Liver (tissue), 3 donors: ENCODE measurements at regions not wholly inside any gene's neighbourhood (a gene's known extent, or its start where the extent isn't known, plus 50 kb on each side); places are given as distances from the start of the nearest gene placed in this dataset.
"Not testable (repeated sequence)": the region's sequence is repeated elsewhere in the genome, so short reads cannot be mapped to it uniquely, and the experiment has no call there.

Source experiments
- FOXA1 ChIP-seq: IDR thresholded peaks from 2 replicates; pipeline ENCODE4 v1.6.1; 2016; ENCODE audit warnings: antibody characterized with exemption
- GABPA ChIP-seq, 2 donors: IDR thresholded peaks in 1 of 2; conservative IDR thresholded peaks in 1 of 2; 2 replicates each; pipeline ENCODE4 v1.6.1; 2016; ENCODE audit warnings: antibody characterized with exemption in 2 of 2, mild to moderate bottlenecking in 1 of 2, moderate library complexity in 1 of 2
- JUND ChIP-seq, 2 donors: IDR thresholded peaks; 2 replicates each; pipeline ENCODE4 v1.6.1; 2016; ENCODE audit warnings: antibody characterized with exemption in 2 of 2
- SP1 ChIP-seq: IDR thresholded peaks from 2 replicates; pipeline ENCODE4 v1.6.1; 2018; ENCODE audit warnings: antibody characterized with exemption, mild to moderate bottlenecking
- TAF1 ChIP-seq: conservative IDR thresholded peaks from 2 replicates; pipeline ENCODE4 v1.6.1; 2016; ENCODE audit warnings: antibody characterized with exemption, mild to moderate bottlenecking
- YY1 ChIP-seq: IDR thresholded peaks from 2 replicates; pipeline ENCODE4 v1.6.1; 2016; ENCODE audit warnings: antibody characterized with exemption, mild to moderate bottlenecking
- TF ChIP-seq, protein P1 (sequence below): fragments of 150-350 bp; IDR thresholded peaks from 2 replicates; pipeline ENCODE4 v1.5.1; 2017; ENCODE audit warnings: improper control_type of control experiment, low read depth, low read length; ENCODE audit not compliant: missing input control
- TF ChIP-seq, protein P2 (sequence below): IDR thresholded peaks from 2 replicates; pipeline ENCODE4 v1.6.1; 2016; ENCODE audit warnings: antibody characterized with exemption, mild to moderate bottlenecking
- TF ChIP-seq, protein P3 (sequence below): IDR thresholded peaks from 2 replicates; pipeline ENCODE4 v1.6.1; 2016; ENCODE audit warnings: antibody characterized with exemption
- donor health status: healthy.
- donor health status: healthy.

DNA sequence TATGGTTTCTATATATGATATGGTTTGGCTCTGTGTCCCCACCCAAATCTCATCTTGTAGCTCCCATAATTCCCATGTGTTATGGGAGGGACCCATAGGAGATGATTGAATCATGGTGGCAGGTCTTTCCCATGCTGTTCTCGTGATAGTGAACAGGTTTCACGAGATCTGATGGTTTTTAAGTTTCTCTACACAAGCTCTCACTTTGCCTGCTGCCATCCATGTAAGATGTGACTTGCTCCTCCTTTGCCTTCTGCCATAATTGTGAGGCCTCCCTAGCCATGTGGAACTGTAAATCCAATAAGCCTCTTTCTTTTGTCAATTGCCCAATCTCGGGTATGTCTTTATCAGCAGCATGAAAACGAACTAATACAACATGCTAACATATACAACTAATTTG, 252.2 kb upstream of the NRIP1 start:
- TF ChIP-seq, protein P1, sequence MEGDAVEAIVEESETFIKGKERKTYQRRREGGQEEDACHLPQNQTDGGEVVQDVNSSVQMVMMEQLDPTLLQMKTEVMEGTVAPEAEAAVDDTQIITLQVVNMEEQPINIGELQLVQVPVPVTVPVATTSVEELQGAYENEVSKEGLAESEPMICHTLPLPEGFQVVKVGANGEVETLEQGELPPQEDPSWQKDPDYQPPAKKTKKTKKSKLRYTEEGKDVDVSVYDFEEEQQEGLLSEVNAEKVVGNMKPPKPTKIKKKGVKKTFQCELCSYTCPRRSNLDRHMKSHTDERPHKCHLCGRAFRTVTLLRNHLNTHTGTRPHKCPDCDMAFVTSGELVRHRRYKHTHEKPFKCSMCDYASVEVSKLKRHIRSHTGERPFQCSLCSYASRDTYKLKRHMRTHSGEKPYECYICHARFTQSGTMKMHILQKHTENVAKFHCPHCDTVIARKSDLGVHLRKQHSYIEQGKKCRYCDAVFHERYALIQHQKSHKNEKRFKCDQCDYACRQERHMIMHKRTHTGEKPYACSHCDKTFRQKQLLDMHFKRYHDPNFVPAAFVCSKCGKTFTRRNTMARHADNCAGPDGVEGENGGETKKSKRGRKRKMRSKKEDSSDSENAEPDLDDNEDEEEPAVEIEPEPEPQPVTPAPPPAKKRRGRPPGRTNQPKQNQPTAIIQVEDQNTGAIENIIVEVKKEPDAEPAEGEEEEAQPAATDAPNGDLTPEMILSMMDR: not testable (repeated sequence)
- not testable (repeated sequence) for TF ChIP-seq YY1; SP1; JUND (IDR thresholded peaks at IDR 0.05); GABPA (IDR thresholded peaks at IDR 0.05 in 1 of 2, conservative IDR thresholded peaks at IDR 0.05 in 1 of 2); FOXA1; TAF1
- TF ChIP-seq, protein P2, sequence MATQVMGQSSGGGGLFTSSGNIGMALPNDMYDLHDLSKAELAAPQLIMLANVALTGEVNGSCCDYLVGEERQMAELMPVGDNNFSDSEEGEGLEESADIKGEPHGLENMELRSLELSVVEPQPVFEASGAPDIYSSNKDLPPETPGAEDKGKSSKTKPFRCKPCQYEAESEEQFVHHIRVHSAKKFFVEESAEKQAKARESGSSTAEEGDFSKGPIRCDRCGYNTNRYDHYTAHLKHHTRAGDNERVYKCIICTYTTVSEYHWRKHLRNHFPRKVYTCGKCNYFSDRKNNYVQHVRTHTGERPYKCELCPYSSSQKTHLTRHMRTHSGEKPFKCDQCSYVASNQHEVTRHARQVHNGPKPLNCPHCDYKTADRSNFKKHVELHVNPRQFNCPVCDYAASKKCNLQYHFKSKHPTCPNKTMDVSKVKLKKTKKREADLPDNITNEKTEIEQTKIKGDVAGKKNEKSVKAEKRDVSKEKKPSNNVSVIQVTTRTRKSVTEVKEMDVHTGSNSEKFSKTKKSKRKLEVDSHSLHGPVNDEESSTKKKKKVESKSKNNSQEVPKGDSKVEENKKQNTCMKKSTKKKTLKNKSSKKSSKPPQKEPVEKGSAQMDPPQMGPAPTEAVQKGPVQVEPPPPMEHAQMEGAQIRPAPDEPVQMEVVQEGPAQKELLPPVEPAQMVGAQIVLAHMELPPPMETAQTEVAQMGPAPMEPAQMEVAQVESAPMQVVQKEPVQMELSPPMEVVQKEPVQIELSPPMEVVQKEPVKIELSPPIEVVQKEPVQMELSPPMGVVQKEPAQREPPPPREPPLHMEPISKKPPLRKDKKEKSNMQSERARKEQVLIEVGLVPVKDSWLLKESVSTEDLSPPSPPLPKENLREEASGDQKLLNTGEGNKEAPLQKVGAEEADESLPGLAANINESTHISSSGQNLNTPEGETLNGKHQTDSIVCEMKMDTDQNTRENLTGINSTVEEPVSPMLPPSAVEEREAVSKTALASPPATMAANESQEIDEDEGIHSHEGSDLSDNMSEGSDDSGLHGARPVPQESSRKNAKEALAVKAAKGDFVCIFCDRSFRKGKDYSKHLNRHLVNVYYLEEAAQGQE: not testable (repeated sequence)
- TF ChIP-seq, protein P3, sequence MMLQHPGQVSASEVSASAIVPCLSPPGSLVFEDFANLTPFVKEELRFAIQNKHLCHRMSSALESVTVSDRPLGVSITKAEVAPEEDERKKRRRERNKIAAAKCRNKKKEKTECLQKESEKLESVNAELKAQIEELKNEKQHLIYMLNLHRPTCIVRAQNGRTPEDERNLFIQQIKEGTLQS: not testable (repeated sequence)
